GM12874 (cell line): ENCODE measurements at regions not wholly inside any gene's neighbourhood (a gene's known extent, or its start where the extent isn't known, plus 50 kb on each side); places are given as distances from the start of the nearest gene placed in this dataset.

Experiments
- CTCF ChIP-seq: IDR thresholded peaks from 2 replicates; pipeline ENCODE4 v1.5.1; 2011; ENCODE audit warnings: low read depth, mild to moderate bottlenecking, control low read depth, low read length, moderate library complexity; ENCODE audit not compliant: insufficient read depth

GRCh38 chr15:95979286-95979685, 351.2 kb upstream of the NR2F2 start:
- no peak for TF ChIP-seq CTCF

- no peak for TF ChIP-seq CTCF
These were observed 349.3 kb upstream of the NR2F2 start for GRCh38 chr15:95981209-95981608.

GRCh38 chr15:95987299-95987698, 343.2 kb upstream of the NR2F2 start:
- no peak for TF ChIP-seq CTCF

- TF ChIP-seq CTCF = no peak
These were observed 342.5 kb upstream of the NR2F2 start for GRCh38 chr15:95987886-95988573.

- TF ChIP-seq CTCF = no peak
These were observed 342.0 kb upstream of the NR2F2 start for GRCh38 chr15:95988574-95988887.

- no peak for TF ChIP-seq CTCF
These were observed 341.1 kb upstream of the NR2F2 start for GRCh38 chr15:95989392-95989791.

- TF ChIP-seq CTCF = no peak
These were observed 339.7 kb upstream of the NR2F2 start for GRCh38 chr15:95990833-95991232.

- TF ChIP-seq CTCF = no peak
These were observed 336.1 kb upstream of the NR2F2 start for GRCh38 chr15:95994418-95994817.
